ENCODE measurements at regions not wholly inside any gene's neighbourhood (a gene's known extent, or its start where the extent isn't known, plus 50 kb on each side); places are given as distances from the start of the nearest gene placed in this dataset.

GRCh38 chr13:65057986-65058385, 2172.2 kb downstream of the PCDH9 start:
- no TSS peak for BruUV-seq (replicated peaks)
- no peak for ATAC-seq (ENCODE audit: low read depth)
- Histone ChIP-seq H3K4ac (ENCODE audit: low read depth, low read length) (no peak overlapping the region), H3K4me1 (ENCODE audit: control insufficient read depth, insufficient read depth, low read length) (no peaks in the 10 kb centered on the region), H3K9me3 (ENCODE audit: control insufficient read depth, insufficient read depth, low read length) (no peaks in the 10 kb centered on the region), H3K4me3 (ENCODE audit: insufficient read depth, low read depth, low read length) (no peak overlapping the region), H2AK9ac (replicated peaks; ENCODE audit: low read depth, low read length, poor library complexity) (no peak overlapping the region), H2BK5ac (ENCODE audit: low read depth, low read length, poor library complexity, severe bottlenecking) (no peak overlapping the region), H3K56ac (ENCODE audit: extremely low read depth, insufficient read depth, low read length) (no peak overlapping the region), H3K18ac (ENCODE audit: low read depth, low read length) (no peak overlapping the region), H2AFZ (replicated peaks; ENCODE audit: low read length, poor library complexity) (no peak overlapping the region), H4K5ac (ENCODE audit: low read depth, low read length) (no peak overlapping the region), H3K9ac (ENCODE audit: low read depth, low read length) (no peak overlapping the region), H2BK120ac (ENCODE audit: low read depth, low read length) (no peak overlapping the region), H4K20me1 (ENCODE audit: insufficient read depth, low read length) (no peaks in the 10 kb centered on the region), H2BK20ac (ENCODE audit: low read depth, low read length) (no peak overlapping the region), H3K14ac (replicated peaks; ENCODE audit: low read depth, low read length) (no peak overlapping the region), H3K36me3 (ENCODE audit: control insufficient read depth, insufficient read depth, low read length) (no peaks in the 10 kb centered on the region), H3K27me3 (ENCODE audit: control insufficient read depth, insufficient read depth, low read length) (no peaks in the 10 kb centered on the region), H4K91ac (ENCODE audit: insufficient read depth, low read depth, low read length) (no peak overlapping the region), H3K9me1 (ENCODE audit: insufficient read depth, low read length) (no peaks in the 10 kb centered on the region), H2AK5ac (ENCODE audit: low read depth, low read length) (no peak overlapping the region), H4K8ac (ENCODE audit: low read depth in 2 of 2, low read length in 2 of 2) (no peak overlapping the region), H3K79me1 (ENCODE audit: low read depth in 1 of 2, low read length in 2 of 2) (no peaks in the 10 kb centered on the region), H2BK15ac (ENCODE audit: low read depth, low read length) (no peak overlapping the region), H3K23ac (ENCODE audit: low read depth, low read length) (no peak overlapping the region), H3K27ac (ENCODE audit: insufficient read depth, low read length) (no peak overlapping the region), H3K4me2 (ENCODE audit: low read depth, low read length) (no peak overlapping the region)
- in situ Hi-C loops (cut with MboI; ENCODE audit: low sequenced_read_pairs) = no loop called here
- TF ChIP-seq, protein P1, sequence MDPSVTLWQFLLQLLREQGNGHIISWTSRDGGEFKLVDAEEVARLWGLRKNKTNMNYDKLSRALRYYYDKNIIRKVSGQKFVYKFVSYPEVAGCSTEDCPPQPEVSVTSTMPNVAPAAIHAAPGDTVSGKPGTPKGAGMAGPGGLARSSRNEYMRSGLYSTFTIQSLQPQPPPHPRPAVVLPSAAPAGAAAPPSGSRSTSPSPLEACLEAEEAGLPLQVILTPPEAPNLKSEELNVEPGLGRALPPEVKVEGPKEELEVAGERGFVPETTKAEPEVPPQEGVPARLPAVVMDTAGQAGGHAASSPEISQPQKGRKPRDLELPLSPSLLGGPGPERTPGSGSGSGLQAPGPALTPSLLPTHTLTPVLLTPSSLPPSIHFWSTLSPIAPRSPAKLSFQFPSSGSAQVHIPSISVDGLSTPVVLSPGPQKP (IDR thresholded peaks at IDR 0.05; ENCODE audit: borderline replicate concordance, low read depth, low read length) = no peak
- TF ChIP-seq CEBPB (IDR thresholded peaks at IDR 0.05; ENCODE audit: low read depth, low read length) = peak; percentile 64
- DNase-seq = no peak
- POLR2A ChIA-PET (ENCODE audit: unreplicated experiment) = no interaction called here
- intact Hi-C loops (cut with micrococcal nuclease) = no loop called here
- dilution Hi-C loops (cut with HindIII; ENCODE audit: low sequenced_read_pairs, unreplicated experiment) = no loop called here
- CTCF ChIA-PET = interaction anchor here (0.6 kb wide), 1 partner anchor 1852 kb away, joined by 4 read pairs; no protein-coding TSS in a partner anchor
- WGBS, 2 experiments (ENCODE audit: extremely low coverage in 2 of 2, insufficient read length in 1 of 2) = no CpG with 5 or more reads among the region's 3 CpGs
